Upper lobe of left lung (tissue), 4 donors: ENCODE measurements at regions not wholly inside any gene's neighbourhood (a gene's known extent, or its start where the extent isn't known, plus 50 kb on each side); places are given as distances from the start of the nearest gene placed in this dataset.

Source experiments
- EP300 ChIP-seq, 4 donors: sonication (generic); formaldehyde crosslinking; IDR thresholded peaks; one replicate each; pipeline ENCODE4 v1.5.1; 2017; ENCODE audit warnings: antibody characterized with exemption in 4 of 4, control low read depth in 2 of 4
- POLR2A ChIP-seq, 4 donors: fragments of 450-650 bp; IDR thresholded peaks; one replicate each; pipeline ENCODE4 v1.5.1; 2016 to 2017; ENCODE audit warnings: antibody characterized with exemption in 4 of 4, mild to moderate bottlenecking in 2 of 4
- POLR2AphosphoS5 ChIP-seq, 2 donors: sonication (generic); formaldehyde crosslinking; IDR thresholded peaks; one replicate each; pipeline ENCODE4 v1.5.1; 2017; ENCODE audit warnings: antibody characterized with exemption in 2 of 2
- TF ChIP-seq, protein P1 (sequence below), 6 experiments: fragments of 450-650 bp in 4 of 6; fragments of 200-600 bp in 2 of 6; sonication (generic) in 2 of 6; IDR thresholded peaks; one replicate each; pipeline ENCODE4 v1.5.1; 2016 to 2019; ENCODE audit warnings: antibody characterized with exemption in 6 of 6

- TF ChIP-seq POLR2A (IDR thresholded peaks at IDR 0.05) (no peak), EP300 (IDR thresholded peaks at IDR 0.05) (no peak), POLR2AphosphoS5 (IDR thresholded peaks at IDR 0.05) (no peak)
- TF ChIP-seq, protein P1, sequence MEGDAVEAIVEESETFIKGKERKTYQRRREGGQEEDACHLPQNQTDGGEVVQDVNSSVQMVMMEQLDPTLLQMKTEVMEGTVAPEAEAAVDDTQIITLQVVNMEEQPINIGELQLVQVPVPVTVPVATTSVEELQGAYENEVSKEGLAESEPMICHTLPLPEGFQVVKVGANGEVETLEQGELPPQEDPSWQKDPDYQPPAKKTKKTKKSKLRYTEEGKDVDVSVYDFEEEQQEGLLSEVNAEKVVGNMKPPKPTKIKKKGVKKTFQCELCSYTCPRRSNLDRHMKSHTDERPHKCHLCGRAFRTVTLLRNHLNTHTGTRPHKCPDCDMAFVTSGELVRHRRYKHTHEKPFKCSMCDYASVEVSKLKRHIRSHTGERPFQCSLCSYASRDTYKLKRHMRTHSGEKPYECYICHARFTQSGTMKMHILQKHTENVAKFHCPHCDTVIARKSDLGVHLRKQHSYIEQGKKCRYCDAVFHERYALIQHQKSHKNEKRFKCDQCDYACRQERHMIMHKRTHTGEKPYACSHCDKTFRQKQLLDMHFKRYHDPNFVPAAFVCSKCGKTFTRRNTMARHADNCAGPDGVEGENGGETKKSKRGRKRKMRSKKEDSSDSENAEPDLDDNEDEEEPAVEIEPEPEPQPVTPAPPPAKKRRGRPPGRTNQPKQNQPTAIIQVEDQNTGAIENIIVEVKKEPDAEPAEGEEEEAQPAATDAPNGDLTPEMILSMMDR (IDR thresholded peaks at IDR 0.05) = no peak
Measured at GRCh38 chr15:48020166-48020565, 100.6 kb upstream of the SLC24A5 start.
